ENCODE measurements at regions not wholly inside any gene's neighbourhood (a gene's known extent, or its start where the extent isn't known, plus 50 kb on each side); places are given as distances from the start of the nearest gene placed in this dataset.

DNA sequence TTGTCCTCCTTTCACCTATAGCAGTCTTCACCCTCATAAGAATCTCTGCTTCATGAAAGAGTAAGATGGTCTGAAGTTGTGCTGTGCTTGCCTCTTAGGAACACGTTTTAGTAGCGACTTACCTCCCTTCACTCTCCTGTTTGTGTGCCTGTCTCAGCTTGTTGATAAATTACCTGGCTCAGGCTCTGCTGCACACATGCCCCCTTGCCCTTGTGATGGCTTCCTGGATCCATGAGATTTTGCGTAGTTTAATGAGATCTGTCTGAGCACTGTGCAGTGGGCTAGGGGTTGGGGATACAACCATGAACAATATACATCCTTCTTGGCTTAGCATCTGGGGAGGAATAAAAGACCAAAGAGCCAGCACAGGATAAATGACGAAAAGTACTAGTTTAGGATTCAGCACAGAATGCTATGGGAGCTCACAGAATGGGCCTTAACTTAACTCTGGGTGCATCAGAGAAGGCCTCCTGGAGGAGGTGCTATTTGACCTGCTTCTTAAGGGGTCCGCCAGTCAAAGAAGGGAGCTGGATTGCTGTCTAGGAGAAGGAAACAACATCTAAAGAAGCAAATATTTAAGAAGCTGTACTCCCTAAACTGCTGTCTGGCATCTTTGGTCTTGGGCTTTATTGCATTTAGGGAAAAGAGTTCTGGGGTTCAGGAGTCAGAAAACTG is 175.7 kb upstream of the PLXNA2 start:
- DNase-seq (ENCODE audit: low read depth): no peak

DNA sequence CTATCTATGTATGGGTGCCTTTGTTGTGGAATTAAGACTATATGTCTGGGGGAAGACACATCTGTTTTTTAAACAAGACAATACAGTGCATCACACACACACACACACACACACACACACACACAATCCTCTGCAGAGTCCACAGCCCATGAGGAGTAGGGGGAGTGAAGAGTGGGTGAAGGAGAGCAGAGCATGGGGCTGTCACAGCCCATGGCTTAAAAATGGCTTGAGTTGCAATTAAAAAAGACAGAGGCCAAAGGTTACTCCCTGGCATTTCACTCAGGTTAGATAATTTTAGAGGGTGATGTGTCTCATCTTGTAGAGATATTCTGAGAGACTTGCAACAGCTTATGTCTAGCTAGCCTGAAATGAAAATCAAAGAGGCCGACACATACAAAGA is 176.5 kb upstream of the PLXNA2 start:
- no peak for DNase-seq (ENCODE audit: low read depth)

DNA sequence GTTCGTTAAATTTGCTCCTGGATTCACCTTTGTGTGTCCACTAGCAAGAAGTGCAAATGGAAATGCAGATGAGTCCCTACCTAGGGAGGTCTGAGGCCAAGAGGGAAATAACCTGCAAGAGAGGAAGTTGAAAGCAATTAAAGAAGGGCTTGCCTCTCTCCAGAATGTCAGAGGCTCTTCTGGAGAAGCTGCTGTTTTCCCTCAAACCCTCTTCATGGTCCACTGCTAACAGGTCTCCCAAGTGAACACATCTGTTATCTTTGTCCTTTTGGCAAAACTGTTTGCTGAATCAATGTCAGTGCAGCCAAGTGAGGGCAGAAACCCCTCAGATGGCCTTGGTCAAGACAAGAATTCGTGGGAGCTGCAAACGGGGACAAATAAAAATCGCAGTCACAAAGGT is 177.3 kb upstream of the PLXNA2 start:
- no peak for DNase-seq (ENCODE audit: low read depth)

DNA sequence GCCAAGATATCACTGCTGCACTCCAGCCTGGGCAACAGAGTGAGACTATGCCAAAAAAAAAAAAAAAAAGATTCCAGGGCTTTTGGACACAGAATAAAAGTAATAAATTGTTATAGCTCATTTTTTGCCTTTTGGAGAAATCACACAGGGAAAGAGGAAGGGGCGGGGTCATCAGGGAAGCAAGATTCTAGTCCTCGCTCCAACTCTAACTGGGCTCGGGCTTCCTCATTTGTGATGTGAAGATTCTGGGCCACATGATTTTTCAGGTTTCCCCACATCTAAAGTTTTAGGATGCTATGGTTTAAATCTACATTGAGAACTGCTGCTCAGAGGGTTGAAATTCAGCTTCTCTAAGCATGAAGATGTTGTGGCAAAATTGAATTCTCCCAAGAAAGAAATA is 179.3 kb upstream of the PLXNA2 start:
- no peak for DNase-seq (ENCODE audit: low read depth)

DNA sequence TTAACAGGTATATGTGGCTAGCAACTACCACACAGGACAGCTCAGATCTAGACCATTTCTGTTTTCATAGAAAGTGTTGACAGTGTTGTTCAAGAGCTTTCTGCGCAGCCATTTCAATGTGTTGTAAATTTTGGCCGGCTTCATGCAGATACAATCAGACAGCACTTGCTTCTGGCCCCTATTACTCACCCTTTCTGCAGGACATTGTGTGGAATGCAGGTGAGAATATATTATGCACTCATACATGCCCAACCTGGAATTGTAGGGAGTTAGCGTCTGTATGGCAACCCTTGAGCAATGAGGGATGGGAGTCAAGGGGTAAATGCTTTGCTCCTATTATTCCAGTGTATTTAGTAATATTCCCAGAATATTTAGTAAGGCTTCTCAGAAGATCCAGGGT is 180.9 kb upstream of the PLXNA2 start:
- no peak for DNase-seq (ENCODE audit: low read depth)

DNA sequence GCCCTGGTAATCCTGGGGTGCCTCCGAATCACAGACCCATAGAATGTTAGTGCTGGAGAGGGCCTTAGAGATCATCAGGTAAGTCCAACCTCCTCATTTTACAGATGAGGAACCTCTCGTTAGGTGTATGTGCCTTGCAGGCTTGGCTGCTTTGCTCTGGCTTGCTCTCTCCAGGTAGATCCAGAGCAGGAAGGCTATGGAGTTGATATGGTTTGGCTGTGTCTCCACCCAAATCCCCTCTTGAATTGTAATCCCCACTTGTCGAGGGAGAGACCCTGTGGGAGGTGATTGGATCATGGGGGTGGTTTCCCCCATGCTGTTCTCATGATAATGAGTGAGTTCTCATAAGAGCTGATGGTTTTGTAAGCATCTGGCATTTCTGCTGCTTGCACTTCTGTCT is 186.0 kb upstream of the PLXNA2 start:
- DNase-seq (ENCODE audit: low read depth): no peak

DNA sequence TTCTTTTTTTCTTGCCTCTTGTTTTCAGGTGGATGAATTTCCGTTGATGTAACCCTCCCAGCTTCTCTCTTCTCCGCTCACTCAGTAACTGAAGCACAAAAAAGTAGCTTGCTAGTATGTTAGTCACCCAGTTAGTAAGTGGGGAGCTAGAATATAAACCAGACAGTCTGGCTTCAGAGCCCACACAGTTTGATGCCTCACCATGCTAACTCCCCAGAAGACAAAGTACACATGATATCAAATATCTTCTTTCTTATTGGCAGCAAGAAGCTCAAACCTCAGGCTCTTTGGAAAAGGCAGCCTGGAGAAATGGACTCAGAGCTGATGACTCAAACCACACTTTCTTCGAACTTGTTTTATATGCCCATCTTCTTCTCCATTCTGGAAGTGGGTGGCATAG is 187.5 kb upstream of the PLXNA2 start:
- DNase-seq (ENCODE audit: low read depth): peak; percentile 75

DNA sequence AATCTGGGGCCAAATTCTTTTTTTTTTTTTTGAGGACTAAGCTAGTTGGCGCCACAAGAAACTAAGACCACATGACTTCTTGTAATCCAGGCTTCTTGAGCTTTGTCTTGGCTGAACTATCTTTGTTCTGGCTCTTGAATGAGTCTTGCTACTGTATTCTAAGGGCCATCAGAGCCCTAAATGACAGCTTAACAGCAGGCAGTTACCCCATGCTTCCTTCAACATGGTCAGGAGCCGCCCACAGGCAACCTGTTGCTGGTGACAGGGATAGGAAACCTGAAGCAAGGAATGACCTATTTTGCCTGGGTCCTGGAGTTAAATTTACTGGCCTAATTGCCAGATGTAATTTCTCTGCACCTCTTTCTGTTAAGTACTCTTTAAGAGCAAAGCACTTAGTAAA is 188.2 kb upstream of the PLXNA2 start:
- DNase-seq (ENCODE audit: low read depth): no peak

DNA sequence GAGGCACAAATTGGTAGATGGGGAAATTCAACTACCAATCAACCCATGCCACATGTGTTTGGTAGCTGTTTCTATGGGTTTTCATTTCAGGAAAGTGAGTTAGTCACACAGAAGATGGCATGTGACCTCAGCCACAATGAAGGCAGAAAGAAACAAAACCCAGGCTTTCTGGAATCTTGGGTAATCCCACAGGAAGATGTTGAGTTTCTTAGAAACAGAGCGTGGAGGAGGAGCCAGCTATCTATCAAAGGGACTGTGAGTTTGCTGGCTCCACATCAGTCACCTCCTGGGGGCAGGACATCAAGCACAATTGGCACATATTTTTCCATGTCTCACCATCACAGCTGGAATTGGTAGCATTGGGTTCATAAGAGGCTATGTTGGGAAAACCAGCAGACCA is 188.9 kb upstream of the PLXNA2 start:
- DNase-seq (ENCODE audit: low read depth): peak; percentile 81

DNA sequence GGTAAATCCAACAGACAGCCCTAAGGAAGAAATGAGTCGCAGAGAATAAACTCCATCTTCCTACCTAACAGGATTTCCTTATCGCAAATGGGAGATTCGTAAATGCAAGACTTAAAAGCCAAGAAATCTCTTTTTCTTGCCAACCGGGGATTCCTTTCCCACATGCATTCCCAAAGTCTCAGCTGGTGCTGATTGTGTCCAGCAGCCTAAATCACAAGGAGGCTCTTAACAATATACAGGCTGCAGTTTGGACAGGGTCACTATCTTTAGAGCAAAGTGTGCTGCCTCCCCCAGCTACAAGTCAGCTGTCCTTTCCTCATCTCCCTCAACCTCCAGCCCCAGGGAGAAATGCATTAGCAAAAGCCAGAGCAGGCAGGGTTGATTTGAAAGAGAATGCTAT is 189.8 kb upstream of the PLXNA2 start:
- no peak for DNase-seq (ENCODE audit: low read depth)

DNA sequence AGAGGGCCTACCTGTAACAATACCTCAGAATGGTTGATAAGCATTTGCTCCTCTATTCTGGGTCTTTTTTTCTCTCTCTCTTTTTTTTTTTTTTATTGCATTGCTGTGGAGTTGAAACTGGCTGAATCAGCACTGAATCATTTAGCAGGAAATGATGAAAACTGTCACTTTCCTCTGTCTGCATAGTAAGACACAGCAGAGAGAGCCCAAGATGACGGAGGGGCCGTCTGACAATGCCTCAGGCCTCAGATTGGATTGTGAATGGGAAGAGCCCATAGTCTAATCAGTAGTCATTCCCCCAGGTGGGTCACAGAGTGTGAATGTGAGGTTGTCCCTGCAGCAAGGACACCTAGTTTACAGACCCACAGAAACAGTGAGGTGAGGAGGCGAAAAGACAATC is 193.2 kb upstream of the PLXNA2 start:
- DNase-seq (ENCODE audit: low read depth): peak; percentile 59

DNA sequence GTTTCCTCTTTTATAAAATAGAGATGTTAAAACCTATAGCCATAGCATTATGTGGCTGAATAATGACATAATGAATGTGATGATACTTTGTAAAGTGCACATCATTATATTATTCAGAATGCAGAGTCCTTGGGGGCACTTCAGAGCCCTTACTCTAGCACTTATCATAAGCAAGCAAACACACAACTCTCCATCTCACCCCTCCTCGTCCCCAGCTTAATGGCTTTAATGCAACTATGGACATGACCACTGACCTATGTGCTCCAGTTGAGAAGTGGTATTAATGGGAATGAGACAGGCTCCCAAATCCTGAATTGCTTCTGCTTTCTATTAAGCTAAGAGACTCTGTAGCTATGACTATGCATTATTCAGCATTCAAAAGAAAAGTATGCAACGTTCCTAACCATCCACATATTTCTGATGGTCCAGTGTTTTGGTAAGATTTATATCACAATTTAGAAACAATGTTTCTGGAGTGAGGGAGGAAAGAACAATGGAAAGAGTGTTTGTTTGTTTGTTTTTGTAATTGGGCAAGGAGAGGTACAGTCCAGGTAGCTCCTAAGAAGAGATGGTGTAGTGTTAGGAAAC is 194.0 kb upstream of the PLXNA2 start:
- no peak for DNase-seq (ENCODE audit: low read depth)

DNA sequence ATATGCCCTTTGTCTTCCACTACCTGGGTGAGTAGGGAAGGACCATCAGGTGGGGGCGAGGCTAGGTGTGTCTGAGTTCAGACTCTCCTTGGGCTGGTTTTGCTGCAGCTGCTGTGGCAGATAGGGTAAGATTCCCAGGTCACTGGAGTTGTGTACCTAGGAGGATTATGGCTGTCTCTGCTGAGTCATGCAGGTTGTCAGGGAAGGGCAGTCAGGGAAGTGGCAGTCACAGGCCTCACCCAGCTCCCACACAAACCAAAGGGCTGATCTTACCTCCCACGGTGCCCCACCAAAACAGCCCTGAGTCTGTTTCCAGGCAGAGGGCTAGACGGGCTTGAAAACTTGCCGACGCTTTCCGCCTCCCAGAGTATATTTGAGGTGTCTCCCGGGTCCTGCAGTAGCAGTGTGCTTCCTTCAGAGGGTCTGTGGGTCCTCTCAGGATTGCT is 201.6 kb upstream of the PLXNA2 start:
- no peak for DNase-seq (ENCODE audit: low read depth)

DNA sequence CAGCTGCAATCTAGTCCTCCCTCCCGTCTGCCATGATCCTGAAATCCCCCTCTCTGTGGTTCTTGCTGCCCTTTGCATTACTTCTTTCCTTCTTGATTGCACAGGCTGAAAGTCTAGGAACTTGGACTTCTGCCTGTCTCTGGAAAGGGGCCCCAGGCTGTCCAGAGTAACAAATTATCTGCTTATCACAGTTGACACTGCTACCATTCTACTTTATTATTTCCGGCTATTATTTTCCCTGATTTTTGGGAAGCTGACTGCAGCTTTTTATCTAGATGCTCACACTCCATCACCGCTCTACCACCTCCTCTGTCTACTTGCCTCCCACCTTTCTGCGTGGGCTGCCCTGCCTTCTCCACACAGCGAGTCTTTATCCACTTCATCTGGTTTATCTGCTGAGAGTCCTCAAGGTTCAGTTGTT is 202.1 kb upstream of the PLXNA2 start:
- peak; percentile 39 for DNase-seq (ENCODE audit: low read depth)

DNA sequence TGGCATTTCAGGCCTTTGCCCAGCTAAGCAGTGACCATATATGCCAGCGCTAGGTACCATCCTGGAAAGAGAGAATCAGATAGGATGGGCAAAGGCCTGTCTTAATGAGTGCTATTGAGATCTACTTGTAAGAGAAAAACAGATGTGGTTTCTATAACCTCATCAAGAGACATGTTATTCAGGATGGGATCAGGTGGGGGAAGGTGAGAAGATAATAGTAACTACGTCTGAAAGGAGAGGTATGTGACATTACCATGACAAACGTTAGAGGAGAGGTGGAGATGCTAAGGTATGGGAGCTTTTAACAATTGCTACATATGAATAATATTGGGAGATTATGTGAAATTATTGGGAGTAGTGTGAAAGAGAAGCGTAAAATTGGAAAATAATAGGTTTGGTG is 204.2 kb upstream of the PLXNA2 start:
- DNase-seq (ENCODE audit: low read depth): no peak

DNA sequence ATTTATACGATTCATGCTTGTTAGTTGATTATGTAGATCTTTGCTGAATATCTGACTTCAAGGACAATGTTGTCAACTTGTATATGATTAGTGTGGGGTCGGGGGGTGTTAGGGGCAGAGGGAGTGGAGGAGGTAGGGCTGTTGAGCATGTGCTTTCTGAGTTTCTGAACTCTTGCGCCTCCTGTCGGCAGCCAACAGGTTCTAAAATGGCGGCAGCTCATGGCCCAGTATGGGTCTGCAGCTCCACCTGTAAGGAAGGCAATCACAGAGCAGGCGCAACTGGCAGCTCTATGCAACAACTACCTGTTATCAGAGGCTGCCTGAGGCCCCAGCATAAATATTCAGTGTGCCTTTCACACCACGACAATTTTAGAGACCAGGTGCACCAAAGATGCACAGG is 205.8 kb upstream of the PLXNA2 start:
- DNase-seq (ENCODE audit: low read depth): no peak

DNA sequence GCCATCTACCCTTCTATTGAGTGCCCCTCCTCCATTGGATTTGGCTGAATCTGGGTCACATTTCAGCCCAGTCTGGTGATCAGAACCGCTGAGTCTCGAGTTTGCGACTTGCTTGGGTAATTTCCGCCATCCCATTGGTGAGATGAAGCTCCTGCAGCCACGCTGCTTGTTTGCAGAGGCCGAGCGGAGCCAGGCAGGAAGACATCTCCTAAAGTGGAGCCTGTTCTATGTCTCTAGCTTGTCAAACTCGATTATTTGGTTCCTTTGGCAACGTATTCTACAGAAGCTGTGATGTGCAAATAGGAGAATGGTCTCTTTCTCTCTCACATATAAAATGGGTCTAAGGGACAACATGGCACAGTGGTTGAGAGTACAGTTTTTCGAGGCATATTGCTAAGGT is 206.8 kb upstream of the PLXNA2 start:
- no peak for DNase-seq (ENCODE audit: low read depth)

DNA sequence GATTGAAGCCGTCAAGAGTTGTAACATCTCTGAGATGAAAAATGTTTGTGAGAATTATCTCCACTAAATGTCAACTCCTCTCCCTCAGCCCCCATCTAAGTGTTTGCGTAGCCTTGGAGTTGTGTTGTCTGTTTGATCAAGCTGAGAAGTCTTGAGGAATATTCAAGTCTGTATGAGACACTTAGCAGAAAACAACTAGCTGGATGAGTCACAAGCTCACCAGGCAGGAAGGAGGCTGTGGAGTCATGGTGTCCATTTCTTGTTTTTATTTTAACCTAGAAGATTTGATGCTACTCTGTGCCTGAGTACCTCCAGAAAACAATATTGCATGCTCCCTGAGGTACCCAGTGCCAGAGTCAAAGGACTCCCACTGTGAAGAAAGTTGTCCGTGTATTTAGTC is 211.6 kb upstream of the PLXNA2 start:
- DNase-seq (ENCODE audit: low read depth): peak; percentile 49

DNA sequence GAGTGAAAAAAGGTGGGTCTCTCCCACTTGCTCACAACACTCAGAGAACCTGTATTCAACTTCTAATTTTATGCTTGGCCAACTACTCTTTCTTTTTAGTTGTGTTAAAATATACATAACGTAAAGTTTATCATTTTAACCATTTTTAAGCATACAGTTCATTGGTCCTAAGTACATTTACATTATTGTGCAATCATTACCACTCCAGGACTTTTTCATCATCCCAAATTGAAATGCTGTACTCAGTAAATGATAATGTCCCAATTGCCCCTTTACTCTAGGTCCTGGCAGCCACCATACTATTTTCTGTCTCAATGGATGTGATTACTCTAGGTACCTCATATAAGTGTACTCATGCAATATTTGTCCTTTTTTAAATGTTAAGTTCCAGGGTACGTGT is 212.3 kb upstream of the PLXNA2 start:
- no peak for DNase-seq (ENCODE audit: low read depth)

DNA sequence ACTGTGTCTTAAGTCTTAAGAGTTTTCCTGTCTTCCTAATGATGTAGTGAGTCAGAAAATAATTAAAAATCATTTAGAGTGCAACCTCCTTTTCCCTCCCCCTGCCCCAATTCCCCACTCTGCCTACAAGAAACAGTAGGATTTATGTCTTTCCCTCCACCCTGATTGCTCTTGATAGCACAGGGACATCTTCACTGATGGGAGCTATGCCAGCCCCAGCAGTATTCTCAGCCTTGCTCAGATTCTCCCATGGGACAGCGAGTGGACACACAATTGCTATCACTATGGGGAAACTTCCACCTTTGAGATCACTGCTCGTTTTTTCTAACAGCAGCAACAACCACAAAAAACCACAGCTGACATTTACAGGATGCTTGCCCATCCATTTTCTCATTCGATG is 216.6 kb upstream of the PLXNA2 start:
- DNase-seq (ENCODE audit: low read depth): no peak

DNA sequence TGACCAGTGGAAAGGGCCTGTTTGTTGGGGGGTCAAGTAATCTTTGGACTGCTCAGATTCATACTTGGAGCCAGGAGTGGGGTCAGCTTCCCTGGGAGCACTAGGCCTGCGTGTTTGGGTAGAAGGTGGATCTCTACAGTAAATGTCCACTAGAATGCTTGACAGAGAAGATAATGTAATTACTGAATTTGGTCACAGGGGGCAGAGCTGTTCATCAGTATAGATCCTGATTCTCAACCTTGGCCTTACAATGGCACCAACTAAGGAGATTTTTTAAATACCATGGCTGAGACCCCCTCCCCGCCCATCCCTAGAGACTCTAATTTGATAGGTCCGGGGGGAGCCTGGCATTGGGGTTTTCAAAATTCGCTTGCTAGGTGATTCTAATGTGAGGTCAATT is 217.5 kb upstream of the PLXNA2 start:
- DNase-seq (ENCODE audit: low read depth): no peak

DNA sequence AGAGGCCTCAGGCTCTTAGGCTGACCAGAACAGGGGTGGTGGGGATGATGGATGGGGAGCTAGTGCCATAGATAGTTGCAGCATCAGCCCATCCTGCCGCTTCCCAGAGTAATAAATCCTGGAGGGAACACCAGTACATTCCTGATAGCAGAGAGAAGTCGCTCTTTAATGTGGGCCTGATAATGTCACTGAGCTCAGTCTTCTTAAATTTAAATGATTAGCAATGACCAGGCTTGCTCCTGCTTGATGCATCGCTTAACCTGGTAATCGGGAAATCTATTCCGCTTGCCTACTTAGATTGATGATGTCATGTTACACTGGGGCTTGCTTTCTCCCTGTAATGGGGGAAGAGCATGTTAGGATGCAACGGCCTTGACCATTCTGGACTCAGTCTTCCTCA is 218.6 kb upstream of the PLXNA2 start:
- DNase-seq (ENCODE audit: low read depth): no peak

DNA sequence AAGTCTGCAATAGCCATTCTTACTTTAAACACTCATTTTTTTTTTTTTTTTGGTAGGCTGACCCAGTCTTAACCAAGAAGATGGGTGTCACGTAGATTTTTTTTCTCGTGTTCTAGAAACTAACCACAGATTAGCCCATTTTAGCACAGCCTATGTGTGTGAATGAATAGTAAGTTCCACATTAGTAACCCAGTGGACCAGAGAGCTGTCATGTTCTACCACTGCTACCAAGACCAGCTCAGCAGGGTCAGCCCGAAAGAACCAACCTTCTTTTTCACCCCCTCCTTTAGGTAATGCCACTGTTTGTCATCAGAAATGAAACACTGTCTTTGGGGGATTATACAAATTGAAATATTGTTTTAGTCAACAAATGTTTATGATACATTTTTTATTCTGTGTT is 221.1 kb upstream of the PLXNA2 start:
- no peak for DNase-seq (ENCODE audit: low read depth)

Measured in RPMI7951 (cell line).